ENCODE measurements at regions not wholly inside any gene's neighbourhood (a gene's known extent, or its start where the extent isn't known, plus 50 kb on each side); places are given as distances from the start of the nearest gene placed in this dataset.

GRCh38 chr2:198782734-198783133 is 675.0 kb downstream of the SATB2 start:
- TF ChIP-seq EZH2 (optimal IDR thresholded peaks at IDR 0.05; ENCODE audit: low read depth, low read length) (no peak), CTCF (IDR thresholded peaks at IDR 0.05; ENCODE audit: low read length) (no peak), EZH2phosphoT487 (IDR thresholded peaks at IDR 0.05; ENCODE audit: low read length) (no peak)
